HG03025 (cell line): ENCODE measurements at regions not wholly inside any gene's neighbourhood (a gene's known extent, or its start where the extent isn't known, plus 50 kb on each side); places are given as distances from the start of the nearest gene placed in this dataset.
"Not testable (repeated sequence)": the region's sequence is repeated elsewhere in the genome, so short reads cannot be mapped to it uniquely, and the experiment has no call there.

Experiments used
- ATAC-seq: cut with Tn5 transposase; IDR thresholded peaks from one replicate; pipeline ENCODE4 v1.9.1; 2021; ENCODE audit warnings: mild to moderate bottlenecking, moderate library complexity; ENCODE audit not compliant: unreplicated experiment, low FRiP score

DNA sequence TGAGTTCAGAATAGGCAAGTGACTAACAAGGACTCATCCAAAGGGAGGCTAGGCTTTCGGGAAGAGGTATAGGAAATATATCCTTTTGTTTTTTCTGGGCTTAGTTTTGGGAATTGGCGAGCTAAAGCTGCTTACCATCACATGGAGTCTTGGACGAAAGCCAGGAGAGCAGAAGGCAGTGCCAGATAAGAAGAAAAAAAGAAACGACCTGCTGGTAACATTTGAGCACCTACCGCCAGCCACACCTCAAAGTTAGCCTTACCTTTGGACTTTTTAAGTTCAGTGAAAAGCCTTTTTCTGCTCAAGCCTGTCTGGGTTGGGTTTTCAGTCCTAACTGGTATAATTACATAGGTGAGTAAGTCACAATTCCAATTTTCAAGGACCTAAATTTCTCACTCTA is 85.1 kb upstream of the LCORL start:
- no peak for ATAC-seq

GRCh38 chr4:18105030-18106011 is 83.8 kb upstream of the LCORL start:
- no peak for ATAC-seq

GRCh38 chr4:18103876-18104605 is 82.5 kb upstream of the LCORL start:
- ATAC-seq, result no peak

DNA sequence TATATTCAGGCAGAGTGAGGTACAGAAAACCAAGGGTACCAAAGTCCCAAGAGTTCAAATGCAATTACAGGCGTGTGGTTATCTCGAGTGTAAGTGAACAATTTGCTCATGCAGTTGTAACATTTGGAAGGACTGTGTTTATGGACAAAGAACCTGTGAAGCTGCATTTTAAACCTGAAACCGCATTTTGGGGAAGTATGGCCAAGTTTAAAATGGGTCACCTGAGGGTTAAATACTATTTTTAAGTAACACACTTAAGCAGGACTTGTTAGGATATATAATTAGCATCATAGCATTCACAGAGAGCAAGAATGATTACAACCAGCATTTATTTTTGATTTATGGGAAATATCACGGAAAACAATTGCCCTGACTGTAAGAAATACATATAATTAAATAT is 79.1 kb upstream of the LCORL start:
- ATAC-seq, result no peak

GRCh38 chr4:18090447-18090846 is 68.9 kb upstream of the LCORL start:
- ATAC-seq, result not testable (repeated sequence)

DNA sequence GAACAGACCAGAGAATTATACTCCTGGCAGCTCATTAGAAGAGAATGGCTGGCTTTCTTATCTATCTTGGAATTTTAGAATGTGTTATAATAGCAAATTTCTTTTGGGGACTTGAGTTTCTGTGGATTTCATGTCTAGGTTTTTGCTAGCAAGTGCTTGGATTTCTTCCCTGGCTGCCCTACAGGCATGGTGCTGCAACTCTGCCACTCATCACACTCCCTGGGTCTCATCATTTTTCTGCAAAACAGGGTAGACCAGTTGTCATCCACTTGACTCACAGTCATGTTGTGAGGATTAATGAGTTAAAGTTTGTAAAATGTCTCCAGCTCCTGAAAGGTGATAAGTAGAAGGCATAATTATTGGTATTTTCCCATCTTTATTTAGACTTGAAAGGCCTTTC is 60.7 kb upstream of the LCORL start:
- ATAC-seq, result no peak

DNA sequence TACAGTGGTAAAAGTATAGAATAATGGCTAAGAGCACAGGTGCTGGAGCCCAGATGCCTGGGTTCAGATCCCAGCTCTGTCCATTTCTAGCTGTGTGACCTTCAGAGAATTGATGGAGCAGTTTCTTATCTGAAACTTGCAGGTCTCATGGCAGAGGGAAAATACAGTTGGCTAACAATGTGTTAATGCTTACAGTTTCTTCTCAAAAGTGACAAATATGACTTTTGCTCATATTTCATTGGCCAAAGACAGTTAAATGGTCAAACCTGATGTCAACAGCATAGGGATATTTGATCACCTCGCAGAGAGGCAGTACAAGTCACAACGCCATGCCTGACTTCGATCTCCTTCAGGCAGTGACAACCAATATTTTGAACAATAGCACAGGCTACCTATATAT is 60.2 kb upstream of the LCORL start:
- no peak for ATAC-seq

DNA sequence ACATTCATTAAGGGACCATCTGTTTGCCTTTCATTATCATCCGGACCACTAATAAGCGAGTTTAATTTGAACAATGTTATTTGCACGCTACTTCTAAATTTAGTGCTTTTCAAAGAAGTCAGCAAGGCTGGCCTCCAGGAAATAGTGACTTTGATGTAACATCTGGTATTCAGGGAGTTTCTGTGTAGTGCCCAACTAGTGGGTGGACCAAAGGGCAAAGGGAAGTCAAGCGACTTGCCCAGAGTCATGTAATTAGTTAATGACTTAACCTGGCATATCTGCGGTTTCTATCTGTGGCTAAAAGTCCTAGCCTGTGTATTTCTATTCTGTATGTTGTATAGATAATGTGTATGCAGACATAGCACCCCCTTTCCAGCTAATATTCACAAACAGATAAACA is 56.3 kb upstream of the LCORL start:
- ATAC-seq, result no peak

- ATAC-seq, result no peak
Observed at GRCh38 chr4:18075823-18076433, 54.4 kb upstream of the LCORL start.

DNA sequence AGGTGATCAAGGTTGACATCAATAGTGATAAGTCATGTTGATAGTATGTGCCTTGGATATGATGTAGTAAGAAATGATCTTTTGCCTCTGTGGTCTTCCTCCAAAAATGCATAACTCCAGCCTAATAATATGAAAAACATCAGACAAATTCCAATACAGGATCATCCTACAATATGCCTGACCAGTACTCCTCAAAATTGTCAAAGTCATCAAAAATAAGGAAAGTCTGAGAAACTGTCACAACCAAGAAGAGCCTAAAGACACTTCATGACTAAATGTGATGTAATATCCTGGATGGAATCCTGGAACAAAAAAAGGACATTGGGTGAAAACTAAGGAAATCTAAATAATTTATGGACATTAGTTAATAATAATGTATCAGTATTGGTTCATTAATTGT is 50.3 kb upstream of the LCORL start:
- ATAC-seq, result no peak
